ENCODE measurements at regions not wholly inside any gene's neighbourhood (a gene's known extent, or its start where the extent isn't known, plus 50 kb on each side); places are given as distances from the start of the nearest gene placed in this dataset.

GRCh38 chr5:31107091-31107518, 86.4 kb upstream of the CDH6 start:
- no peaks in the 10 kb centered on the region for H3K36me3 Mint-ChIP-seq (ENCODE audit: low read depth)

GRCh38 chr5:31106691-31107090, 86.8 kb upstream of the CDH6 start:
- TF ChIP-seq CTCF (IDR thresholded peaks at IDR 0.05): no peak
- Mint-ChIP-seq H3K27me3 (ENCODE audit: low read depth) (no peaks in the 10 kb centered on the region), H3K4me1 (ENCODE audit: low read depth) (peaks cover 23% of the 10 kb centered on the region), H3K27ac (ENCODE audit: unreplicated experiment) (peak overlapping the region; percentile 79), H3K9me3 (ENCODE audit: low read depth) (no peaks in the 10 kb centered on the region), H3K4me3 (ENCODE audit: unreplicated experiment) (no peak overlapping the region), H3K36me3 (ENCODE audit: low read depth) (no peaks in the 10 kb centered on the region)
- no peak for DNase-seq (ENCODE audit: low spot score)

More at GRCh38 chr5:31107091-31107518, 86.4 kb upstream of the CDH6 start:
- no peak for DNase-seq (ENCODE audit: low spot score)
- no peak overlapping the region for H3K4me3 Mint-ChIP-seq (ENCODE audit: unreplicated experiment)
- peaks cover 28% of the 10 kb centered on the region for H3K4me1 Mint-ChIP-seq (ENCODE audit: low read depth)
- H3K27me3 Mint-ChIP-seq (ENCODE audit: low read depth): no peaks in the 10 kb centered on the region
- no peaks in the 10 kb centered on the region for H3K9me3 Mint-ChIP-seq (ENCODE audit: low read depth)
- peak overlapping the region; percentile 79 for H3K27ac Mint-ChIP-seq (ENCODE audit: unreplicated experiment)
- TF ChIP-seq CTCF (IDR thresholded peaks at IDR 0.05): no peak

GRCh38 chr5:31106278-31106677, 87.2 kb upstream of the CDH6 start:
- H3K27ac Mint-ChIP-seq (ENCODE audit: unreplicated experiment): no peak overlapping the region
- TF ChIP-seq CTCF (IDR thresholded peaks at IDR 0.05): no peak
- H3K4me1 Mint-ChIP-seq (ENCODE audit: low read depth): peaks cover 19% of the 10 kb centered on the region

GRCh38 chr5:31104775-31105174, 88.7 kb upstream of the CDH6 start:
- DNase-seq (ENCODE audit: low spot score): no peak
- H3K27ac Mint-ChIP-seq (ENCODE audit: unreplicated experiment): no peak overlapping the region
- H3K4me1 Mint-ChIP-seq (ENCODE audit: low read depth): peaks cover 19% of the 10 kb centered on the region
- H3K4me3 Mint-ChIP-seq (ENCODE audit: unreplicated experiment): no peak overlapping the region
- H3K36me3 Mint-ChIP-seq (ENCODE audit: low read depth): no peaks in the 10 kb centered on the region
- no peak for TF ChIP-seq CTCF (IDR thresholded peaks at IDR 0.05)
- no peaks in the 10 kb centered on the region for H3K9me3 Mint-ChIP-seq (ENCODE audit: low read depth)
- H3K27me3 Mint-ChIP-seq (ENCODE audit: low read depth): no peaks in the 10 kb centered on the region

More at GRCh38 chr5:31106278-31106677, 87.2 kb upstream of the CDH6 start:
- Mint-ChIP-seq H3K4me3 (ENCODE audit: unreplicated experiment) (no peak overlapping the region), H3K9me3 (ENCODE audit: low read depth) (no peaks in the 10 kb centered on the region), H3K36me3 (ENCODE audit: low read depth) (no peaks in the 10 kb centered on the region), H3K27me3 (ENCODE audit: low read depth) (no peaks in the 10 kb centered on the region)
- no peak for DNase-seq (ENCODE audit: low spot score)

- H3K4me3 Mint-ChIP-seq (ENCODE audit: unreplicated experiment): no peak overlapping the region
- no peaks in the 10 kb centered on the region for H3K36me3 Mint-ChIP-seq (ENCODE audit: low read depth)
- peaks cover 13% of the 10 kb centered on the region for H3K4me1 Mint-ChIP-seq (ENCODE audit: low read depth)
- DNase-seq (ENCODE audit: low spot score): no peak
- no peak overlapping the region for H3K27ac Mint-ChIP-seq (ENCODE audit: unreplicated experiment)
- no peaks in the 10 kb centered on the region for H3K27me3 Mint-ChIP-seq (ENCODE audit: low read depth)
- TF ChIP-seq CTCF (IDR thresholded peaks at IDR 0.05): no peak
- peaks cover 5% of the 10 kb centered on the region for H3K9me3 Mint-ChIP-seq (ENCODE audit: low read depth)
Observed at GRCh38 chr5:31100781-31101310, 92.6 kb upstream of the CDH6 start.
